Neural cell (in vitro differentiated cells): ENCODE measurements at regions not wholly inside any gene's neighbourhood (a gene's known extent, or its start where the extent isn't known, plus 50 kb on each side); places are given as distances from the start of the nearest gene placed in this dataset.

ENCODE experiments used
- POLR2AphosphoS5 ChIP-seq: IDR thresholded peaks from 2 replicates; pipeline ENCODE4 v1.6.1; 2012
- SMC3 ChIP-seq: fragments of 450-650 bp; conservative IDR thresholded peaks from 2 replicates; pipeline ENCODE4 v1.6.1; 2014; ENCODE audit warnings: antibody characterized with exemption, mild to moderate bottlenecking, moderate library complexity; ENCODE audit not compliant: poor library complexity
- TAF1 ChIP-seq: IDR thresholded peaks from 2 replicates; pipeline ENCODE4 v1.6.1; 2012; ENCODE audit warnings: low read depth

DNA sequence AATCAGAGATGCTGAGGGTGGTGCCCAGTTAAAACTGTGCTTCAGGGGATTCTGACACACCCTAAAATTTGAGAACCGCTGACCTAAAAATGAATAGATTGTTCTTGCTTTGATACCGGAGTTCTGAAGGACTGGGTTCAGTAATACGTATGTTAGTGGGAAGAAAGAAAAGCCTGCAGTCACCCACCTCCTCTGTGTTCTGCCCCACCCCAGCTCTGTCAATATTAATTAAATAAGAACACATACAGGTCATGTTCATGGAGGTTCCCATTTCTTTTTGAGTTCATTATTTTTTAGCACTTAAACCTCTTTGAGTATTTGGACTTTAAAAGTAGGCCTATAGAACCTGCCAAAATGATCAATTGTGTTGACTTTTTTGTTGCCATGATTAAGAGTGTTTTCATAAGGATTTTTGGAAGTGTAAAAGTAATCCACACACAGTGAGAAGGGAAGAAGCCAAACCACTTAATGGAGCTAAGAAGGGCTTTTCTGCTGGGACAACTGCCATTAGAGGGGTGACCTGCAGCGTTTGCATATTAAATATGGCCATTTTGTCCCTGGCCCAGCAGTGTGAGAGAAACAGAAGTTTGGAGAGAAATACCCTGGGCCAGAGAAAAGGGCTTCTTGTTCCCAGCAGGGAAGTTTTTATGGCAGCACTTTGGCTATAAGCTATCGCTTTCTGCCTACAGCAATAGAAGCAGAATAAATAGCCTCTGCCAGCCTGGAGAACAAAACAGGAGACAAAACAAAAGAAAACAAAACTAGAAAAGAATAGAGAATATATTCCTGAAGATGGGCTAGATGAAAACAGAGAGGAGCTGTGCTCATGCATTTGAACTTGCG, 80.7 kb upstream of the RNF152 start:
- no peak for TF ChIP-seq SMC3
- no peak for TF ChIP-seq TAF1
- no peak for TF ChIP-seq POLR2AphosphoS5
